Lung microvascular endothelial cell (primary cell): ENCODE measurements at regions not wholly inside any gene's neighbourhood (a gene's known extent, or its start where the extent isn't known, plus 50 kb on each side); places are given as distances from the start of the nearest gene placed in this dataset.
"Not testable (repeated sequence)": the region's sequence is repeated elsewhere in the genome, so short reads cannot be mapped to it uniquely, and the experiment has no call there.

ENCODE experiments used
- DNase-seq, 2 donors: peaks; one replicate each; pipeline versions ENCODE4 v3.0.0 to v3.0.0-alpha.2; 2010; ENCODE audit warnings: low read depth in 2 of 2

DNA sequence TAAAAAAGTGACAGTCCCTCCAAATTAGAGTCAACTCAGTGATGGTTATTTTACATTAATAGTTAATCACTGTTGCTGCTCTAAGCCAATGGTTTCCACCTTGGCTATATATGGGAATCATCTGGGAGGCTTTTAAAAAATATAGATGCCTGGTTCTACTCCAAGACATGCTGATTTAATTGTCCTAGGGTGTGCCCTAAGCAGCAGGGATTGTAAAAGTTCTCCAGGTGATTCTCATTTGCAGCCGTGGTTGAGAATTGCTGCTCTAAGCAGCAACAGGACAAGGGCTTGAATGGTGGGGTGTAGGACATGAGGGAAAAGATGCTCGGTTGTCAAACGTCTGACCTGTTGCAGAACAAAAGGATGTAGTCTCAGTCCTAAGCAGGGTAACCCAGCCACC is 405.1 kb upstream of the MCTP2 start:
- DNase-seq, result no peak

DNA sequence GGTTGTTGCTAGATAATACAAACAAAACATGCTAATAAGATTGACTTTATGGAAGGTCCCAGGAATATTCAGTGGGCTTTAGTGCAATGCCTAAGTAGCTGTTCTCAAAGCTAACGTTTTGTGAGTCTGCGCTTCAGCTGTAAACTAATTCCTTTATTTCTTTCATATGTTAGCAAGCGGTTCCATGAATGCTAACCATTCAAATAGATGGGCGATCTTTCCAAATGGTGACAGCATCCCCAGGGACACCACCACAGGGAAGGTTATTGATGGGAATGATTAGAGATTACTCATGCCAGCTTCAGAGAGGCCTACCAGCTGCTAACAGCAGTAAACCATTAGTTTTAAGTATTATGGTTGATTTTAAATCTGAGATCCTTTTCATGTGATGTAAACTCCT is 405.7 kb upstream of the MCTP2 start:
- no peak for DNase-seq

DNA sequence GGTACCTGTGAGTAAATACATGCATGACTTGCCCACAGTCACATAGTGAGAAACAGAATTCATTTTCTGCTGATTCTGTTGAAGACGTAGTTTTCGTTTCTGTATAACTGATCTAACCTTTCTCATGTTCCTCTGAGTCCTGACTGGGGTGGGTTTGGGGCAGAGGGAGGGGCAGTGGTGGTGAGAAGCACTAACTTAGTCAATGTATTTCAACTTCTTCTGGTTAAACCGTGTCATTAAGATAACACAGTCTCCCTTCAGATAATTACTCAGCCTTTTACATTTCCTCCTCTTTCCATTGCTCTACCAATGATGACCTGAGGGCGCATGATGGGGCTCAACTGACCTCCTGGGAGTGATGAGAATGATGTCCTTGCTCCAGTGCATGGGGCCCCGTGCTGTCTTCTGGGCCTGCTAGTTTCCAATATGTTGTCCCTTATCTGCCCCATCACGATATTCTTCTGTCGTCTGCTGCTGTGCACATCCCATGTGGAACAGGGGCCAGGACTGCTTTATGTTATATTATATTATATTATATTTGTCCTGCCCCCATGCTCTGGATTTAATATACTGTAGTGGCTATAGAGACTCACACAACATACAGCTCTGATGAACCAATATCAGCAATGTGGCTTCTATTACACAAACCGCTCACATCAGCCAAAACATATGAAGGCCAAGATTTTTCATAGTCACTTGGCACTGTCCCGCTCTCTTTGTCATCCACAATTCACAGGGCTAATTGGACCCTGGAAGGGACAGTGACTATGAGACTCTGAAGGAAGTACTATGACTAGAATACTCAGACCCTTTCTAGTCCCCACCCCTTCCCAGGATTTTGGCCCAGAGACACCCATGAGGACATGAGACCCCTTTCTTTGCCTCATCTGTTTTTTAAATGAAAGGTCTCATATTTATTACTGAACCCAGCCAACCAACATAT is 407.1 kb upstream of the MCTP2 start:
- DNase-seq, result no peak

GRCh38 chr15:93820566-93820965 is 410.8 kb upstream of the MCTP2 start:
- no peak for DNase-seq

DNA sequence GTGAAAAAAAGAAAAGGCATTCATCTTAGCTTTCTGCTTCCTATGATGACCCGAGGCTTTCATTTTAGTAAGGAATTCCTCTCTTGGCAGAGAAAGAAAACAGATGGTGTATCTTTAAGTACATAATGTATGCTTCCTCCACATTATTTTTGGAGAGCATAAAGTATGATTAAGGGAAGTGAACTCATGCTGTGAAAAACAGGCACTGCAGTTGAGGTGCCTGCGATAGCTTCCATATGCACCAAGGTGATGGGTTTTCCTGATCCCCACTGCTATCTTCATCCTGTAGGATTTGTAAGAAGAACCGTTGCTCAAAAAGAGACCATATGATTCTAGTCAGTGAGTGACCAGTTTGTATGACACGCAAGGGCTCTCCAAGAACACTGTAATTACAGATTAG is 411.5 kb upstream of the MCTP2 start:
- DNase-seq, result no peak

DNA sequence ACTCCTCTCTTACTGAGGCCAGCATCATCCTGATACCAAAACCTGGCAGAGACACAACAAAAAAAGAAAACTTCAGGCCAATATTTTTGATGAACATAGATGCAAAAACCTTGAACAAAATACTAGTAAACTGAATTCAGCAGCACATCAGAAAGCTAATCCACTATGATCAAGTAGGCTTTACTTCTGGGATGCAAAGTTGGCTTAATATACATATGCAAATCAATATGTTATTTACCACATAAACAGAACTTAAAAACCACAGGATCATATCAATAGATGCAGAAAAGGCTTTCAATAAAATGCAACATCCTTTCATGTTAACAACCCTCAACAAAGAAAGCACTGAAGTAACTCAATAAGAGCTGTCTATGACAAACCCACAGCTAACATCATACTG is 414.5 kb upstream of the MCTP2 start:
- no peak for DNase-seq

- DNase-seq, result no peak
Measured at GRCh38 chr15:93811305-93811704, 420.1 kb upstream of the MCTP2 start.

- no peak for DNase-seq
Measured at GRCh38 chr15:93809516-93809915, 421.8 kb upstream of the MCTP2 start.

GRCh38 chr15:93803421-93804152 is 427.8 kb upstream of the MCTP2 start:
- no peak for DNase-seq

GRCh38 chr15:93801206-93801605 is 430.2 kb upstream of the MCTP2 start:
- no peak for DNase-seq

DNA sequence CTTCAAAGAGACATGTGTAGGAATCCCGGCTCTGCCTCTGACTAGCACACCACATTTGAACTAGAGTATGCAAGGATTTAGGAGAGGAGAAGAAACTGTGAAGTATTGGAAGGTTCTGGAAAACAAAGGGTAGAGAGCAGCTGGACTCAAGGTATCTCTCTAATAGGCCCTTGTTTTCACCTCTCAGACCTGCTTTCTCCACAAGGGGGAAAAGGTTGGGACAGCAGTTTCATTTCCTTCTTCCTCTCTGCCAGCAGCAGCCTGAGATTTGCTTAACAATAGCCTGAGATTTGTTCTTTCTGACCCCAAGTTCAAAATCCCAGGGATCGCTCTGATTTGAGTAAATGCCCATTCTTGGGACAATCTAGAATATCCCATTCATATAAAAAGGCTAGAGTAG is 430.6 kb upstream of the MCTP2 start:
- no peak for DNase-seq

DNA sequence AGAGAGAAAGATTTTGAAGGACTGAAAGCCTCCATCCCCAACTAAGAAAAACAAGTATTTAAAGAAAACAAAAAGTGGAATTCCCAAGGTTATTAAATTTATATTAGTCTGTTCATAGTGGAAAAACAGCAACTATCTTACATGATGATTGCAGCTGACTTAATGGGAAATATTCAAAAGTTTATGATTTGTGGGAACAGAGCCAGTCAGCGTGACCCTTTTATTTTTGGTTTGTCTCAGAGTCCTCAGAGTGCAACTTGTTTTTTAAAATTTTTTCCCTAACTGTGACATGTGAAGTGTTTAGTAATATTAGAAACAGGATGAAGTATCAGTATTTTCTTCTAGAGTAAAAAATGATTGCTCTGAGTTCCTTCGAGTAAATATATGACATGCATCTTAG is 441.9 kb upstream of the MCTP2 start:
- no peak for DNase-seq

DNA sequence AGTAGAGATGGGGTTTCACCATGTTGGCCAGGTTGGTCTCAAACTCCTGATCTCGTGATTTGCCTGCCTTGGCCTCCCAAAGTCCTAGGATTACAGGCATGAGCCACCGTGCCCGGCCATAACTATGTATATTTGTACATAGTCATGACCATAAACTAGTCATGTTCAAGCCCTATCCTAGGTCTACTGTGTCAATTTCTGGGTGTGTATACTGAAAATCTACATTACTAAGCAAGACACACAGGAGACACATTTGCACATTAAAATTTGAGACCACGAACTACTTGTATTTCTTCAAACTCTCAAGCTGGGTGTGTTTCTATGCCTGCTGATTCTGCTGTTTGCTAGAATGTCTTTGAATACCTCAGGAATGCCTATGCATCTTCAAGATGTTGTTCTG is 451.3 kb upstream of the MCTP2 start:
- no peak for DNase-seq

DNA sequence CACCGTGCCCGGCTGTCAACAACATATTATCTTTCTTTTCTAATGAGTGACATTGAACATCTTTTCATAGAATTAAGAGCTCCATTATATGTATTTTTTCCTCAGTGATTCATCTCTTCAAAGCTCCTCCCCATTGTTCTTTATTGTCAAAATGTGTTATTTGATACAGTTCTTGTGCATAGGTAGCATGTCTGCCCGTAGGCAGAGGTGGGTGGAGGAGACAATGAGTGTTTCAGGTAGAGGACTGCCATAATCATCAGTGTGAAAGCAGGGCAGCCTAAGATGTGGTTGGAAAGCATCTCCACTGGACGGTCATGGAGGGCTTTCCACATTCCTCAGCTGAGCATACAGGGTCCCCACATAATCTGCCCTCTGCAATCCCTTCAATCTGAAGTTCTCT is 452.0 kb upstream of the MCTP2 start:
- DNase-seq, result no peak

GRCh38 chr15:93771196-93772030 is 459.9 kb upstream of the MCTP2 start:
- DNase-seq, result no peak

DNA sequence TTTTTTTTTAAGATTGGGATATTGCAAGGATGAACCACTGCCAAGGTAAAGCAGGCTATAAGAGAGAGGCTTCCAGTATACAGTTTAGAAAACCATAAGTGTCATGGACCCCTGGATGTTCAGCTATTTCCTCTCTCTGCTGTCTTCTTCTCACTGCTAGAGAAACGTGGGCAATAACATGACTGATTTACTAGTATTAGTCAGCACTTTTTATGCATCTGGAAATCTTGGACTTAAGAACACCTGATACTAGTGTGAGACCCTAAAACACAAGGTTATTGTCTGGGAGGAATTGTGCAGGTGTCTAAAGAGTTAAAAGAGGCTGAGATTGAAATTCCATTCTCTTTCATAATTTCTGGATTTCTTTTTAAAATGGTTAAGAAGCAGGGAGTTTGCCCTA is 460.6 kb upstream of the MCTP2 start:
- no peak for DNase-seq

- no peak for DNase-seq
Measured at GRCh38 chr15:93762036-93762435, 469.3 kb upstream of the MCTP2 start.

DNA sequence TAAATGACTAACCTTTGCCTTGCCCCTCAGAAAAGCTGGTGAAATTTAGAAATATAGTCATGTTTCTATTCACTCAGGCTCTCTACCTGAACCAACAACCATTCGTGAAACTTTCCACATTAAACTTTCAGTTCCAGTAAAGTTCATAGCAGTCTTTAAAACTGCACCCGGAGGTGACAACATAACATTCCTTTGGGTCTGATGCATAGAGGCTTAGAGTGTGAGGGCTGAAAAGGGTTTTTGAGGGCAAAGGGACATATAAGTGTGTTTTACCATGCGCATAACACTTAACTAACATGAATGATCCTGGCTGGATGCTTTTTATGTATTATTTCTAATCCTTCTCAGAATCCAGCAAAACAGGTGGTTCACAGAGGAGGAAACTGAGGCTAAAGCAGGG is 471.7 kb upstream of the MCTP2 start:
- DNase-seq, result no peak

GRCh38 chr15:93758824-93759223 is 472.5 kb upstream of the MCTP2 start:
- DNase-seq, result no peak

GRCh38 chr15:93748710-93749109 is 482.7 kb upstream of the MCTP2 start:
- DNase-seq, result no peak

GRCh38 chr15:93734976-93735375 is 496.4 kb upstream of the MCTP2 start:
- DNase-seq, result not testable (repeated sequence)

DNA sequence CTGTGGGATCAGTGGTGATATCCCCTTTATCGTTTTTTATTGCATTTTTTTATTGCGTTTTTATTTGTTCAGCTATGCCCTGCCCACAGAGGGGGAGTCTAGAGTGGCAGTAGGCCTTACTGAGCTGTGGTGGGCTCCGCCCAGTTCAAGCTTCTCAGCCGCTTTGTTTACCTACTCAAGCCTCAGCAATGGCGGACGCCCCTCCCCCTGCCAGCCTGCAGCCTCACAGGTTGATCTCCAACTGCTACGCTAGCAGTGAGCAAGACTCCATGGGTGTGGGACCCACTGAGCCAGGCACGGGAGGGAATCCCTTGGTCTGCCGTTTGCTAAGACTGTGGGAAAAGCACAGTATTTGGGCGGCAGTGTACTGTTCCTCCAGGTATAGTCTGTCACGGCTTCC is 500.6 kb upstream of the MCTP2 start:
- no peak for DNase-seq
